Astrocyte (in vitro differentiated cells and primary cell): ENCODE measurements at regions not wholly inside any gene's neighbourhood (a gene's known extent, or its start where the extent isn't known, plus 50 kb on each side); places are given as distances from the start of the nearest gene placed in this dataset.

Source experiments
- DNase-seq: peaks from one replicate; pipeline ENCODE4 v3.0.0-alpha.2; 2010; ENCODE audit warnings: low read depth
- FAIRE-seq: peaks from 2 replicates; lab custom pipeline; 2011; peaks lifted over from hg19 to GRCh38; lab: Jason Lieb, UNC
- H2AFZ ChIP-seq: 2 replicates; pipeline ENCODE4 v1.6.0; 2012; ENCODE audit warnings: low read depth, low read length, inconsistent platforms
- H3K27ac ChIP-seq: 2 replicates; pipeline ENCODE4 v1.5.1; 2011; ENCODE audit warnings: low read depth, low read length, inconsistent platforms
- H3K27me3 ChIP-seq: 2 replicates; pipeline ENCODE4 v1.6.0; 2011; ENCODE audit warnings: low read length, inconsistent platforms; ENCODE audit not compliant: insufficient read depth
- H3K36me3 ChIP-seq: 2 replicates; pipeline ENCODE4 v1.5.1; 2011; ENCODE audit warnings: low read length, inconsistent platforms; ENCODE audit not compliant: insufficient read depth
- H3K4me1 ChIP-seq: 2 replicates; pipeline ENCODE4 v1.5.1; 2011; ENCODE audit warnings: low read length, inconsistent platforms; ENCODE audit not compliant: insufficient read depth
- H3K4me2 ChIP-seq: 2 replicates; pipeline ENCODE4 v1.6.0; 2012; ENCODE audit warnings: low read length, inconsistent platforms
- H3K4me3 ChIP-seq: 2 replicates; pipeline ENCODE4 v1.5.1; 2011; ENCODE audit warnings: low read depth, mild to moderate bottlenecking, low read length, inconsistent platforms; ENCODE audit not compliant: insufficient read depth
- H3K79me2 ChIP-seq: 2 replicates; pipeline ENCODE4 v1.6.0; 2012; ENCODE audit warnings: mild to moderate bottlenecking, low read length, inconsistent platforms; ENCODE audit not compliant: insufficient read depth
- H3K9ac ChIP-seq: 2 replicates; pipeline ENCODE4 v1.6.0; 2012; ENCODE audit warnings: mild to moderate bottlenecking, low read length, inconsistent platforms
- H3K9me3 ChIP-seq: 2 replicates; pipeline ENCODE4 v1.5.1; 2012; ENCODE audit warnings: low read depth, mild to moderate bottlenecking, low read length, inconsistent platforms; ENCODE audit not compliant: insufficient read depth
- H4K20me1 ChIP-seq: 2 replicates; pipeline ENCODE4 v1.6.0; 2012; ENCODE audit warnings: low read length, inconsistent platforms; ENCODE audit not compliant: insufficient read depth
- H3K27ac Mint-ChIP-seq: one replicate; pipeline ENCODE4 v1.8.0; 2021; ENCODE audit warnings: mild to moderate bottlenecking, mixed read lengths; ENCODE audit not compliant: unreplicated experiment
- H3K27me3 Mint-ChIP-seq: one replicate; pipeline ENCODE4 v1.8.0; 2021; ENCODE audit warnings: low read depth, mixed read lengths; ENCODE audit not compliant: unreplicated experiment
- H3K36me3 Mint-ChIP-seq: one replicate; pipeline ENCODE4 v1.8.0; 2021; ENCODE audit warnings: low read depth, mixed read lengths; ENCODE audit not compliant: unreplicated experiment
- H3K4me1 Mint-ChIP-seq: one replicate; pipeline ENCODE4 v1.8.0; 2021; ENCODE audit warnings: low read depth, mixed read lengths; ENCODE audit not compliant: unreplicated experiment
- H3K4me3 Mint-ChIP-seq: one replicate; pipeline ENCODE4 v1.8.0; 2021; ENCODE audit warnings: mild to moderate bottlenecking, moderate library complexity, mixed read lengths; ENCODE audit not compliant: unreplicated experiment
- H3K9me3 Mint-ChIP-seq: one replicate; pipeline ENCODE4 v1.8.0; 2021; ENCODE audit warnings: mild to moderate bottlenecking, mixed read lengths; ENCODE audit not compliant: unreplicated experiment
- EZH2 ChIP-seq: IDR thresholded peaks from 2 replicates; pipeline ENCODE4 v1.6.1; 2012; ENCODE audit warnings: mild to moderate bottlenecking, low read length, inconsistent platforms; ENCODE audit not compliant: insufficient read depth
- TF ChIP-seq, protein P1 (sequence below): IDR thresholded peaks from 2 replicates; pipeline ENCODE4 v1.5.1; 2011; ENCODE audit warnings: low read depth, mild to moderate bottlenecking, inconsistent platforms, low read length, moderate library complexity; ENCODE audit not compliant: insufficient read depth

GRCh38 chr5:165903835-165904234, 2387.6 kb upstream of the WWC1 start:
- no peak overlapping the region for H3K4me2 ChIP-seq
- no peak for DNase-seq
- H3K36me3 ChIP-seq = no peaks in the 10 kb centered on the region
- no peaks in the 10 kb centered on the region for H3K27me3 ChIP-seq
- no peaks in the 10 kb centered on the region for H3K4me1 Mint-ChIP-seq
- H2AFZ ChIP-seq = no peak overlapping the region
- no peak overlapping the region for H3K27ac ChIP-seq
- no peaks in the 10 kb centered on the region for H3K27me3 Mint-ChIP-seq
- no peak for FAIRE-seq
- H3K9me3 ChIP-seq = no peaks in the 10 kb centered on the region
- no peaks in the 10 kb centered on the region for H3K79me2 ChIP-seq
- H4K20me1 ChIP-seq = no peaks in the 10 kb centered on the region
- TF ChIP-seq, protein P1, sequence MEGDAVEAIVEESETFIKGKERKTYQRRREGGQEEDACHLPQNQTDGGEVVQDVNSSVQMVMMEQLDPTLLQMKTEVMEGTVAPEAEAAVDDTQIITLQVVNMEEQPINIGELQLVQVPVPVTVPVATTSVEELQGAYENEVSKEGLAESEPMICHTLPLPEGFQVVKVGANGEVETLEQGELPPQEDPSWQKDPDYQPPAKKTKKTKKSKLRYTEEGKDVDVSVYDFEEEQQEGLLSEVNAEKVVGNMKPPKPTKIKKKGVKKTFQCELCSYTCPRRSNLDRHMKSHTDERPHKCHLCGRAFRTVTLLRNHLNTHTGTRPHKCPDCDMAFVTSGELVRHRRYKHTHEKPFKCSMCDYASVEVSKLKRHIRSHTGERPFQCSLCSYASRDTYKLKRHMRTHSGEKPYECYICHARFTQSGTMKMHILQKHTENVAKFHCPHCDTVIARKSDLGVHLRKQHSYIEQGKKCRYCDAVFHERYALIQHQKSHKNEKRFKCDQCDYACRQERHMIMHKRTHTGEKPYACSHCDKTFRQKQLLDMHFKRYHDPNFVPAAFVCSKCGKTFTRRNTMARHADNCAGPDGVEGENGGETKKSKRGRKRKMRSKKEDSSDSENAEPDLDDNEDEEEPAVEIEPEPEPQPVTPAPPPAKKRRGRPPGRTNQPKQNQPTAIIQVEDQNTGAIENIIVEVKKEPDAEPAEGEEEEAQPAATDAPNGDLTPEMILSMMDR = no peak
- TF ChIP-seq EZH2 = no peak
- H3K4me3 Mint-ChIP-seq = no peak overlapping the region
- no peaks in the 10 kb centered on the region for H3K9me3 Mint-ChIP-seq
- no peaks in the 10 kb centered on the region for H3K36me3 Mint-ChIP-seq
- H3K27ac Mint-ChIP-seq = no peak overlapping the region
- no peaks in the 10 kb centered on the region for H3K4me1 ChIP-seq
- no peak overlapping the region for H3K9ac ChIP-seq
- H3K4me3 ChIP-seq = no peak overlapping the region

GRCh38 chr5:165906871-165907270, 2384.6 kb upstream of the WWC1 start:
- no peaks in the 10 kb centered on the region for H3K4me1 Mint-ChIP-seq
- Histone ChIP-seq H3K27me3 (no peaks in the 10 kb centered on the region), H3K36me3 (no peaks in the 10 kb centered on the region), H3K4me3 (no peak overlapping the region), H4K20me1 (no peaks in the 10 kb centered on the region), H3K4me2 (no peak overlapping the region), H3K4me1 (no peaks in the 10 kb centered on the region), H2AFZ (no peak overlapping the region), H3K79me2 (no peaks in the 10 kb centered on the region), H3K9me3 (peaks cover 3% of the 10 kb centered on the region), H3K27ac (no peak overlapping the region), H3K9ac (no peak overlapping the region)
- peaks cover 1% of the 10 kb centered on the region for H3K9me3 Mint-ChIP-seq
- TF ChIP-seq, protein P1 = no peak
- no peak for TF ChIP-seq EZH2
- FAIRE-seq (no peak), DNase-seq (no peak)
- H3K36me3 Mint-ChIP-seq = peaks cover 2% of the 10 kb centered on the region
- no peak overlapping the region for H3K27ac Mint-ChIP-seq
- H3K27me3 Mint-ChIP-seq = no peaks in the 10 kb centered on the region
- H3K4me3 Mint-ChIP-seq = no peak overlapping the region

DNA sequence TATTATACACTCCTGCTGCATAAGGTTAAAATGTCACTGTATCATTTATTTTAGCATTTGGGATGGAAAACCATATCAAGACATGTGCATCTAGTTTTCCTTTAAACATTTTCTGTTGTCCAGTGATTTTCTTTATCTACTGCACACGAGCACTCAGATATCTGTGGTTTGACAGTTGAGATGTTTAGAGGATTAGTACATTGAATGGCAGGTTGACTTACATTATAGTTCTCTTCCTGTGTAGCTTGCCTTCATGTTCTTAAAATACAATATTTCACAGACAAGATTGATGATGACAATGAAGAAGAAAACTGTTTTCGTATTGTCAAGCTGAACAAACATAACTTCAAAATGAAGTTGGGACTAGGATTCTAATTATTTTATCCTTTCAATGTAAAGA, 2378.4 kb upstream of the WWC1 start:
- FAIRE-seq = no peak

More for the DNA sequence above, 2378.4 kb upstream of the WWC1 start:
- no peaks in the 10 kb centered on the region for H3K4me1 ChIP-seq
- H3K27ac ChIP-seq = no peak overlapping the region
- Mint-ChIP-seq H3K4me3 (no peak overlapping the region), H3K27ac (no peak overlapping the region), H3K9me3 (peaks cover 1% of the 10 kb centered on the region), H3K4me1 (no peaks in the 10 kb centered on the region), H3K27me3 (no peaks in the 10 kb centered on the region), H3K36me3 (peaks cover 2% of the 10 kb centered on the region)
- H3K9me3 ChIP-seq = peaks cover 3% of the 10 kb centered on the region
- H3K4me3 ChIP-seq = no peak overlapping the region
- H2AFZ ChIP-seq = no peak overlapping the region
- H3K79me2 ChIP-seq = no peaks in the 10 kb centered on the region
- no peaks in the 10 kb centered on the region for H3K27me3 ChIP-seq
- H3K36me3 ChIP-seq = no peaks in the 10 kb centered on the region
- H3K4me2 ChIP-seq = no peak overlapping the region
- no peak for TF ChIP-seq EZH2
- TF ChIP-seq, protein P1 = no peak
- H3K9ac ChIP-seq = no peak overlapping the region
- H4K20me1 ChIP-seq = no peaks in the 10 kb centered on the region
- no peak for DNase-seq
